ENCODE measurements at regions not wholly inside any gene's neighbourhood (a gene's known extent, or its start where the extent isn't known, plus 50 kb on each side); places are given as distances from the start of the nearest gene placed in this dataset.

DNA sequence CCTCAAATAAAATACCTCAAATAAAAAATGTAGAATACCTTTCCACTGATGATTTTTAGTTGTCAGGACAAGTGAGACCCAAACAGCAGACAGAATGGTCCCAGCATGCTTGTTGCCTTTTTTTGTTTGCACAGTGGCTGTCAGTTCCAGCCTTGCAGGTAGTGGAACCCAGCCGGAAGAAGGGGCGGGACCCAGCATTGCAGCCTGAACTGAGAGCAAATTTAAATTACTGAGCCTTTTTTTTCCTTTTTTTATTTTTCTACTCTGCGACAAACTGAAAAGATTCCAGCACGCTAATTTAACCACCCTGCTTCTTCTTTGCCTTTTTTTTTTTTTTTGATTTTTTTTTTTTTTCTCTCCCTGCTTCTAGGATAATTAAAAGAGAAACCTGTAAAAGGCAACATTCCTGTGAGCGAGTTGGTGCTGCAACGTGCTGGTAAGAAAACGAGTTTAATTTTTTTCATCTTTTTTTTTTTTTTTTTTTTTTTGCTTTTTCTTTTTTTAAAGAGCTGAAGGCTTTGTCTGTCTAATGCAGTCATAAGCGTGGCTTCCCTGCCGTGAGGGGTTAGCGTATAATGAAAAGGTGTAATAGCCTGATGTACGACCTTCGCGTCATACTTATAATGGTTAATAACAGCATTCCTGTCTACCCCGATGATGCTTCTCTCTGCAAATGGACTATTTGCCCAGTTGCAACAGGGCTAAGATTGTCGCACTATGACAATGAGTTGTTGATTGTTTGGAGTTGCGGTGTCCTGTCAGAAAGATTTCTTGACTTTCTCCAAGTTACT lies 555.3 kb upstream of the CELF2 start:
- DNase-seq = no peak

GRCh38 chr10:10471758-10472157 lies 545.9 kb upstream of the CELF2 start:
- no peak for DNase-seq

DNA sequence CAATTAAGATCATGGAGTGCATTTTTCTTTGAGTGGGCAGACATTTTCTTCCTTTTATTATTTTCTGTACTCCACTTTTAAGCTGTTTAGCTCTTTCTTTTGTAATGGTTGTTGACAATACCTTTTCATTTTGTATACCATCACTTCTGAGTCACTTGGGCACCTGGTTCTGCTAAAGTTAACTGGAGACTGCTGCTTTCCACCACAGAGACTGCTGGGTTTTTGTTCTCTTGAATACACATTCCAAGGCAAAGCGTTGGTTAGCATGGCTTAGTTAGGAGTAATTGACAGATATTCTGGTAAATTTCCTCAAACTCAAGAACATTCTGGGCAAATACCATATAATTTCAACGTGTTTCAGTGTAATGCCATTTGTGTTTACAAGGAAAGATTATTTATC lies 541.9 kb upstream of the CELF2 start:
- DNase-seq = no peak

DNA sequence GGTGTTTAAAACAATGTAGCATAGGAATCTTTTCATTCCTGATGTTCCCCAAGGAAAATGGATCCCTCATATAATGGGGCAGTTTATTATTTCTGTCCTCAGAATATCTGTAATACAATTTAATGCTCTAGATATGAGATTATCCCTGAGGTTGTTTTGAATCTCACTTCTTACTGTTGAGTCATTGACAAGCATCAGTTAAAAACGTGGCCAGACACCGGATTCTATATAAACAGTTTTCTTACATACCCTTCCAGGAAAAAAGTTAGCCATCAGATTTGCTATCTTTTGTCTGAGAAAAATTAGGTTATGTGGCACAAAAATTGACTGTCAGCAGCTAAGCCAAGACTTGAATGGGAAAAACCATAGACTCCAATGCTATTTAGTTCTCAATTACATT lies 539.8 kb upstream of the CELF2 start:
- DNase-seq = no peak

GRCh38 chr10:10479465-10479864 lies 538.2 kb upstream of the CELF2 start:
- no peak for DNase-seq

DNA sequence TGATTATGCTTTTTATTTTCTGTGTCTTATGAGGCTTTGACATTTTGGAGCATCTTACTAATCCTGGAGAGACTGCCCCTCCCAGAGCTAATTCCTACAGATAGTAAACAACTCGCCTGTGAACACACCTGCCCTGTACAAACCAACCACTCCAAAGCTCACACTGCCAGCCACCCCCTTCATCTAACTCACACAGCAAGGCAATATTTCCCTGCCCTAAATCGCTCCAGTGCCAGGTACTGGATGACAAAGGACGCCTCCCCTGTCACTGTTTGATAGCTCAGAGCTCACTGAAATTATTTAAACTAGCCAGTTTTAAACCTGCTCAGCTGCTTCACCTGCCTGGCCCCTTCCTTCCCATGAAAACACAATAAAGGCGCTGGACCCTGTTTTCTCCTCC lies 535.1 kb upstream of the CELF2 start:
- DNase-seq = no peak

- no peak for DNase-seq
Measured at GRCh38 chr10:10489076-10489475, 528.6 kb upstream of the CELF2 start.

- no peak for DNase-seq
Measured at GRCh38 chr10:10489805-10490571, 527.7 kb upstream of the CELF2 start.

- DNase-seq = no peak
Measured at GRCh38 chr10:10490581-10490980, 527.1 kb upstream of the CELF2 start.

DNA sequence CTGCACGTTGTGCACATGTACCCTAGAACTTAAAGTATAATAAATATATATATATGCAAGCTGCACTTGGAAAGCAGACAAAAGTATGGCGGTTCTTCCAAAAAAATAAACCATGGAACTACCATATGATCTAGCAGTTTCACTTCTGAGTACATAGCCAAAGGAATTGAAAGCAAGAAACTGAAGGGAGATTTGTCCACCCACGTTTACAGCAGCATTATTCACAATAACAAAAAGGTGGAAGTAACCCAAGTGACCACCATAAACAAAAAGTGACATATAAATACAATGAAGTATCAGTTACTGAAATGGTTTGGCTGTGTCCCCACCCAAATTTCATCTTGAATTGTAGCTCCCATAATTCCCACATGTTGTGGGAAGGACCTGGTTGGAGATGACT lies 525.3 kb upstream of the CELF2 start:
- no peak for DNase-seq

DNA sequence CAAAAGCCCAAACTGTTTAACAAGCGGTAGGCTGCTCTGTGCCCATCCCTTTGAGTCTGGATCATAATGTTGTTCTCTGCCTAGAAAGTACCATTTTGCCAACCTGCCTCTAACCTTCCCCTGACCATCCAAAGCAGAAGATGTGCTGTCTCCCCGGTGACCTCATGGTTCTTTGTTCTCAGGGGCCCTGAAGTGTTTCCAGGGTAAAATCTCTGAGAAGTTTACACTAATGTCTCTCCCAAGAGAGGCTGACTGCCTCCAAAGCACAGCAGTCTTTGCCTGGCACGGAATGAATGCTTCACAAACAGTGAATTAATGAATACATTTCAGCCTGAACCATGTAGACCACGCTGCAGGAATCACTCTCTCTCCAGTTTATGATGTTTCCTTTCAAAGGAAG lies 523.8 kb upstream of the CELF2 start:
- no peak for DNase-seq

GRCh38 chr10:10497245-10497644 lies 520.4 kb upstream of the CELF2 start:
- no peak for DNase-seq

DNA sequence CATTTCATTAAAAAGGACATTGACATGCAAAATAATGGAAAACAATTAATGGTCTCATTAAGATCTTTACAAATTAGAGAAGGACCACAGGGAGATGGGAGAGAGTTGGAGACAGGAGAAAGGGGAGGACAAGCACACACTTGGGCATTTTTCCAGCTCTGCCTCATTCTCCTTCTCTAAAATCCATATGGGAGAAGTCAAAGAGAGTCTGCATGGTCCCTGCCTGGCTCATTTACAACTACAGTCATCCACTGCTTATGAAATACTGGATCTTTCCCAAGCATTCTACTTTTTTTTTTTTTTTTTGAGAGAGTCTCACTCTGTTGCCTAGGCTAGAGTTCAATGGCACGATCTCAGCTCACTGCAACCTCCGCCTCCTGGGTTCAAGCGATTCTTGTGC lies 518.9 kb upstream of the CELF2 start:
- DNase-seq = no peak

DNA sequence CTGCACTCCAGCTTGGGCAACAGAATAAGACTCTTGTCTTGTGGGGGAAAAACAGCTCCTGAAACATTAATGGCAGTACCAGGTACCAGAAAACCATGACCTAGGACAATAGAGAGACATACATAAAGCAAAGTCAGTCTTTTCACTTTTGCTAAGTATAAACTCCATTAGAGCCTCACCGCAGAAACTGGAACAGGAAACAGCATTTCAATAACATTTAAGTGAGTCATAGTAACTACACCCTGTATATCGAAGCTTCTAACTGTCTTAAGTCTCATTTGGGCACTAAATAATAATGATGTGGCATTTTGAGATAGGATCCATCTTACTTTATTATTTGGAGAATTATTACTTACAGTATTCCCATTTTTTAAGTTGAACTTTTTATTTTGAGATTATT lies 517.8 kb upstream of the CELF2 start:
- DNase-seq = no peak

DNA sequence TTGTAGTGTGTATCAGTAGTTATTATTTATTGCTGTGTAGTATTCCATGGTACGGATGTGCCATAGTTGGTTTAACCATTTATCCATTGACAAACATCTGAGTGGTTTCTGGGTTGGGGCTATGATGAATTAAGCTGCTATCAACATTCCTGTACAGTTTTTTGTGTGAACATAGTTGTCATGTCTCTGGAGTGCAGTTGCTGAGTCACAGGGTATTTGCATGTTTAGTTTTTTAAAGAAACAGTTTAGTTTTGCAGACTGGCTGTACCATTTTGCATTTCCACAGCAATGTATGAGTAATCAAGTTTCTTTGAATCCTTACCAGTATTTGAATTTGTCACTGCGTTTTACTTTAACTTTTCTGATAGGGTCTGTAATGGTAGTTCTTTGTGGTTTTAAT lies 516.7 kb upstream of the CELF2 start:
- DNase-seq = no peak

DNA sequence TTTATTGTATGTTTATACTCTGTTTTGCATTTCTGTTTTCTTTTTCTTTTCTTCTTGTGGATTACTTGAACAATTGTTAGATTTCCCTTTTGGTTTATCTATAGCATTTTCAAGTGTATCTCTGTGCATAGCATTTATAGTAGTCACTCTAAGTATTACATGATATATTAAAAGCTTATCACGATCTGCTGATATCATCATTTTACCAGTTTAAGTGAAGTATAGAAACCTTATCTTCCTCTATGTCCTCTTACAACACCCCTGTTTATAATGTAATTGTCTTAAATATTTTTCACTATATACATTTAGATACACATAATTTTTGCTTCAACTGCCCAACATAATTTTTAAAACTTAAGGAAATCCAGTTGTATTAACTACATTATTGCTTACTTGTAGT lies 513.9 kb upstream of the CELF2 start:
- DNase-seq = no peak

DNA sequence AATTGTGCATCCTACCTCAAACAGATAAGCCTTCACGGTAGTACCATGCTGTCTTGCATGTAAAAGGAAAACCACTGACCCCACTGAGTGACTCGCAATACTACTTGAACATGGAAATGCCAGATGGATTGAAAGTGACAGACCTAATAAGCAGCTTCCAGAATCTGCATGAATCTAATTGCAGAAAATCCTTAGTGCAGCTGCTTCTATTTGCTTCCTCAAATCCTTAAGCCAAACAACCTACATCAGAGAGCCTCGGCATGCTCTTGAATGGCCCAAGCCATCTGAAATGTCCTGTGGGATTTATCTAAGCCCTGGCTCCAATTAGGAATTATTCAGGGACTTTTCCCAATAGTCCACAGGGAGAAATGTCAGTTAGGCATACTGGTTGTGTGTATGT lies 509.5 kb upstream of the CELF2 start:
- DNase-seq = no peak

GRCh38 chr10:10510179-10510578 lies 507.5 kb upstream of the CELF2 start:
- DNase-seq = no peak

- DNase-seq = no peak
Measured at GRCh38 chr10:10513067-10513466, 504.6 kb upstream of the CELF2 start.

- DNase-seq = no peak
Measured at GRCh38 chr10:10513898-10514297, 503.8 kb upstream of the CELF2 start.

DNA sequence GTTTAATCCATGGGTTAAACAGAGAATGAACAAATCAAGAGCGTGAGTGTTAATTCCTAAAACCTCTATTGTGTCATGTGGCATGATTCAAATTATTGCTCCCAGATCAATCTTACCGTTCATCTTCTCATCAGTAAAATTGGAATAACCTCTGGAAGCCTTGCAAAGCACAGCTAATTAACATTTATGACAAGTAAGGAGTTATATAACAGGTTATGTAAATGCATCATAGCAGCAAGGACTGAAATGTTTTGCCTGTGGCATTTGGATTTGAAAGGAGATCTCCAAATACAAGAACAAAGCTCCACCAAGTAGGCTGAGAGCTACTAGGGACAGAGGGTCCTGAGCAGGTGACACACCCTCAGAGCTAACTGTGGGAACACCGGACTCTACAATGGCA lies 502.9 kb upstream of the CELF2 start:
- no peak for DNase-seq

DNA sequence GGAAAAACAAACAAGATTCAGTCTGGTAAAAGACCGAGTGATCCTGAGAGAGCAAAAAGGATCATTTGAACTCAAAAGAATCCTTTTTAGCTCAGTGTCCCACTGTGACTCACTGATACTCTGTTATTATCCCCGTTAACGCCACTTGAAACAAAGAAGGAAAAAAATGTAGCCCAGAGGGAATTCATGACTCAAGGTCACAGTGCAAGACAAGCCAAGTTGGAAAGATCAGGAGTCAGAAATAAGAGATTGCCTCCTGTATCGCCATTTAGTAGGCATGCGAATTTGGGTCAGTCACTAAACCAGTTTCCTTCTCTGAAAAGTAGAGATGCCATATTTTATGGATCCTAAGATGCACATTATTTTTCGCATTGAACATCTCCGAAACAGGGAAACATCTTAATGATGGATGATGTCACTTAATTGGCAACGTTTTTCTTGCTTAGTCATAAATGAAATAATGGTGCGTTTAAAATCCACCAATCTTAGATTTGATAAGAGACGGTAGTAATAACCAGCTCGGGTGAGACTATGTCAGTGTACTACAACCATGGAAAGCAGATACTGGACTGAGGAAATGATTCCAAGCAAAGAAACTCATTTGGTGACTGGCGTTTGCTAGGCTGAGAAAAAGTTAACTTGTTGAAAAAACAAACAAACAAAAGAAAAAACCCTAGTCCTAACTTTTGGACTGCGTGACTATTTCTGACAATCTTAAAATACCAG lies 502.0 kb upstream of the CELF2 start:
- DNase-seq = no peak

GRCh38 chr10:10516346-10517130 lies 501.1 kb upstream of the CELF2 start:
- no peak for DNase-seq
